Hematopoietic multipotent progenitor cell treated with erythropoietin and hydrocortisone succinate and interleukin-3 and kit ligand, for 6 days (in vitro differentiated cells): ENCODE measurements at regions not wholly inside any gene's neighbourhood (a gene's known extent, or its start where the extent isn't known, plus 50 kb on each side); places are given as distances from the start of the nearest gene placed in this dataset.

Experiments used
- DNase-seq: peaks from one replicate; pipeline ENCODE4 v3.0.0-alpha.2; 2015

DNA sequence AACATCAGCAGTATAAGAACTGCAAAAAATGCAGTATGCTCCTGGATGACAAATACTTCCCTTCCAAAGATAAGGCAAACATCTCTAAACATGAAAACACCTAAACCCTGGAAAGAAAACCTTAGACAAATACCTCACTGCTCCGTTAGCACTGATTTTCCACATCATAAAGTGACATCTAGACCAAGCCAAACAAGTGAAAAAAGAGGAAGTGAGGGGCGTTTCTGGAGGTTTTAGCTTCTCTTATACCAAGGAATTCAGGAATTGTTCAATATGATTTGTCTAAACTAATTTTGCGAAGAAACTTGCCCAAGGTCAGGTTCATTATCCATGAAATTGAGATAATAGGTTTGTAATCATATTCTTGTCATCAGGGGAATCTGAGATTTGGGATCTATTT, 279.7 kb downstream of the ADRA2A start:
- no peak for DNase-seq

DNA sequence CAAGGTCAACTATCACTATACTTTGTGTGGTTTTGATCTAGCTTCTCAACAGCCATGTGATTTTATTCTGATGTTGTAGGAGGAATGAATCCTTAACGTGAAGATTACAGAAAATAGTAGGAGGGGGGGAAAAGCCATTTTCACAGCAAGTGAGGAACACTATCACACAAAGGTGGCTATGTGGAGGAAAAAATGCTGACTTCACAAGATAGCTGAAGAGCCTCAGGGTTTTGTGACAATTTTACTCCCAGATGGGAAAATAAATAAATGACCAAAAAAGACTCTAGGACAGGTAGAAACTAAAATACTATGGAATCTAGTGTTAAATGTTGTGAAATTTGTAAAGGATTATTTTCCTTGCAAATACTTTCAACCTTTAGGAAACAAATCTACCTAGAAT, 281.0 kb downstream of the ADRA2A start:
- no peak for DNase-seq

DNA sequence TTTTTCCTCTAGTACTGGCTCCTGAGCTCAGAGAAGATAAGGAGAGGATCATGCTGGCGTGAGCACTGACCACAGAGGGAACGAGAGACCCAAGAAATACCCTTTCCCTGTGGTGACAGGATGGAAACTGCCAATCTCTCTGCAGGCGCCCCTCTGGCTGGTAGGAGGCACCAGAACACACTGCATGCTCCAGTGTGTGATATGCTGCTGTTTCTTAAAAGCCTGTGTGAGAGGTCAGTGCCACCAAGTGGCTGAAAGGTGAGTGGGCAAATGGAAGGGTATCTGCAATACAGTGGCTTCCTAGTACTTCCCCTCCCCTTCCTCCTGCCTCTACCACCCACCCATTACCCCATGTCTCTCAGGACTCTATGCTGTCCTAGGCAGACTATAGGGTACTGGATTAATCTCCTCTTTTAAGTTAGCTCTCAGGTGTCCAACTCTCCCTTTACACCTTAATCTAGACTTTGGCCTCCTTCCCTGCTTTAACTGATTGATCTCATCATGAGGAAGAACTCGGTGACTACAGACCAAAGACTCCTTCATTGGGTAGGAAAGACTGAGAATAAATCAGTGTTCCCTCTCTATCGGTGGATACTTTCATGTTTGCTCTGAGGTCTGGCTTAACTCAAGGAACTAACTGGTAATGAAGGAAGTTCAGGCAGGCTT, 283.6 kb downstream of the ADRA2A start:
- peak; percentile 46 for DNase-seq

- no peak for DNase-seq
These were observed 290.7 kb downstream of the ADRA2A start for GRCh38 chr10:111367531-111367930.

DNA sequence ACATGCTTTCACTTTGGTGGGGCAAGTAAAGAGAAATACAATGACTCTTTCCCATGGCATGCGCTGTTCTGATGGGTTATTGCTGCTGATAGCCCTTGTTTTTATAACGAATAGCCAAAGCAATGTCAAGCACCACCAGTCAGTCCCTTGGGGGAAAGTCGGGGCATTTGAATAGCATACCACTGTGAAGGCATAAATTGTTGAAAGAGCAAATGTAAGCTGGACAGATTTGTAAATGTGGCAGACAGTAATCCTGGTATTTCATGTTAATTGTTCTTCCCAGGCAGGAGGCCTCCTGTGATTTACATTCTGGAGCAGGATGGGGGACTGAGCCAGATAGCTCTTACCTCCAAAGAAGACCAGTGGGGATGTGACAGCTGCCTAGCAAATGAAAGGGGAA, 293.3 kb downstream of the ADRA2A start:
- no peak for DNase-seq

DNA sequence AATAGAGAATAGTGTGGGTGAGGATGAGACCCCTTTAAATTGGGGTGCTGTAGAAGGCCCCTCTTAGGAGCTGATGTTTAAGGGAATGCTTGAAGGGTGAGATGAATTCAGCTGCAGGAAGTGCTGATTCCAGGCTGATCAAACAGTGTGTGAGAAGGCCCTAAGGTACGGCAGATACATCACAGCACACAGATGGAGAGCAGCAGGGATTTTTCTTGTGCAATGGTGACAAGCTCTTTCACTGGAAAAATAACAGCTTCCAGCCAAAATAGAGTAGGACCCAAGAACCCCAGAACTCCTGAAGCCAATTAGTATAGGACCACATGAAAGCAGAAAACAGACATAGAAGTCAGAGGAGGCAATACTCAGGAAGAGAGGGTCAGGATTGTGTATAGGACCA, 296.9 kb downstream of the ADRA2A start:
- no peak for DNase-seq

DNA sequence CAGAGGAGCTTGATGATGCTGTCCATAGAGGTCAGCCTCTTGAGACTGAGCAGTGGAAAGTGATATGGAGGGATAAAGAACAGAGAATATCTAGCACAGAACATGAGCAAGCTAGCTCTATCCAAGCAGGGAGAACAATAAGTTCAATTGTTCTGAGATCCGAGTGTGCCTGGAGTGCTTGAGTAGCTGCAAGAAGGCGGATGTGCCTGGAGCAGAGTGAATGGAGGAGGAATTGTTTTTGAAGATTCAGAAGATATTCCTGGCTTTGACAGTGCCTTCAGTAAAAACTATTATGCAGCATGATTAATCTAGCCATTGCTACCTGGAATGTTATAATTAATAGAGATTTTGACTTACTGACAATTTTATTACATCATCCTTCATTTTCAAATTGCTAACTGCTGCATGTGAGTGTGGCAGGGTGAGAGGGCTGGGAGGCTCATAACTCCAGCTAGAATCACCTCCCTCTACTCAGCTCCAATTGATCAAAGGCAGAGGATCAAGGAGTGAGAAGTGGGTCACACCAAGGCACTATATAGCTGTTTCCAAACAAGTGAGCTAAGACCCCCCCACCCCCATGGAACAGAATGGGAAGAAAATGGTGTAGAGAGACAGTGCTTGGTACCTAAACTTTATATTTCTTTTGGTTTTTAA, 302.8 kb downstream of the ADRA2A start:
- no peak for DNase-seq

DNA sequence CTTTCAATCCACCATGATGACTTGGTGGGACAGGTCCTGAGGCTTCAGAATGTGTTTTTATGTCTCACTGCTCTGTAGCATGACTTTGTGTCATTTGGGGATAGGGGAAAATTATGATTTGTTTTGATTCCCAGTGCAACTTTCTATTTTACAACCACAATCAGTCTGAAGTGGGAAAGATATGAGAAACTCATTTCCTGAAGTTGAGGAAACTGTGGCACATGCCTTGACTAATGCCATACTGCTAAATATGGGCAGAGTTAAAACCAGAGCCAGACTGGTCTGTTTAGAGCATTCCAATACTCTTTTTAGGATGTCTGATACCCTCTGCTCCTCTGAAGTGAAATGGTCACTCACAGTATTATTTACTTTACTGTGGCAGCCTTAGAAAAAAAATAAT, 307.7 kb downstream of the ADRA2A start:
- DNase-seq = no peak

DNA sequence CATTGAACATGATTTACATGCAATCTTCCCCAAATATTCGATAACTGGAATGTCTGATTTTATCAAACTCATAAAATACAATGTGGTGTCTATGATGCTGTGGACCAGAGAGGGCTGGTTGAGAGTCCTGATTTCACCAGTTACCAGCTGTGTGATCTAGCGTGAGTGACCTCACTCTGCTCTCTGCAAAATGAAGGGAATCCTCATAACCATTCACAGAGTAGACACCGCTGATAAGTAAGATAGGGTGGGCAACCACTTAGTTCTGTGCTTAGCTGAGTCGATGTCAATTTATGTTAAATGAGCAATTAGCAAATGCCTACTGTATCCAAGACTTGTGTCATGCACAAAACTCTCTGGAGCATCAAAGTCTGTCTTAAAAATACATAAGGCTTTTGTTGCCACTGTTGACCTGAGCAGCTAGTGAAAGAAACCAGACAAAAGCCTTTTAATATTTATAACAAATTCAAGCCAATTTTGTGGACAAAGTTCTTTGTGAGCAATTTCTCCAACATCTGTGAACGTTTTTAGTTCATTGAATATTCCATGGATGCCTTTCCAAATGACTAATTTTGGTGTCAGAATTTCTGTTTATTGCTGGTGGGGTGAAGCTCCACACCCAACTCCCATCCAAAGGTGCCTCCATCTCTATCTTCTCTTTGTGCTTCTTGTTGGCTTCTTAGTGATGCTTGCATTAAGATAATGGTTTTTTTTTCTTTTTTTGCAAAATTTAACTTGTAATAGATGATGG, 314.2 kb downstream of the ADRA2A start:
- DNase-seq = no peak

- no peak for DNase-seq
These were observed 315.3 kb downstream of the ADRA2A start for GRCh38 chr10:111392159-111392558.

- DNase-seq = no peak
These were observed 316.1 kb downstream of the ADRA2A start for GRCh38 chr10:111392910-111393309.

DNA sequence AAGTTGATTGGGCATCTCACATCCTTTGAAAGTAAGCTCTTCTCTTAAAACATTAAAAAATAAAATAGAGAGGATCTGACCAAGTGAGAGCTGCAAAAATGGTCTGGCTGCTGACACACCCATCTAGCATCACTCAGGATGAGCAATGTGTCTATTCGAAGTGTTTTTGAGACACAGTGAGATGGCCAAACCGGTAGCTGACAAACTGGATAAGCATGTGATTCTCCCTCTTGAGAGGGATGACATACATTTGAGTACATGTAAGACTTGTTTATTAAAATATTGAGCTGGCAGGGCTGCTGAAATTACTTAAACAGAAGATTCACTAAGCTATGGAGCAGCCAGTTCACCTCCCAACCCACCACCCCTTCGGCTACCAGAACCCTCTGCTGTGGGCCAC, 333.9 kb downstream of the ADRA2A start:
- no peak for DNase-seq

DNA sequence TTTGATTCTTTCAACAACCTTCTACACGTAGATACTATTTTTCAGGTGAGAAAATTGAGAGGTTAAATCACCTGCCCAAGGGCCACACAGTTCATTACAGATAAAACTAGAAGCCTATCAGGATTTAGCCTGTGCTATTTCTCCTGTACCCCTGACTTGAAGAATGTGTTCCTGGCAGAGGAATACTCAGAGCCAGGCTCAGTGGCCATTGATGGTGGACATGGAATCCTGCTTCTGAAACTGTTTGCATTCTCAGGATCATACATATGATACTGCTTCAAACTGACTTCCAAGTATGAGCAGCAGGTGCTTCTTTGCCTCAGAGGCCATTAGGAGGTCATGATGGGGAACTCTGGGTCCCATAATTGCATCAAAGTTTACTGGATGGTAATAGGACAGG, 348.6 kb downstream of the ADRA2A start:
- no peak for DNase-seq

DNA sequence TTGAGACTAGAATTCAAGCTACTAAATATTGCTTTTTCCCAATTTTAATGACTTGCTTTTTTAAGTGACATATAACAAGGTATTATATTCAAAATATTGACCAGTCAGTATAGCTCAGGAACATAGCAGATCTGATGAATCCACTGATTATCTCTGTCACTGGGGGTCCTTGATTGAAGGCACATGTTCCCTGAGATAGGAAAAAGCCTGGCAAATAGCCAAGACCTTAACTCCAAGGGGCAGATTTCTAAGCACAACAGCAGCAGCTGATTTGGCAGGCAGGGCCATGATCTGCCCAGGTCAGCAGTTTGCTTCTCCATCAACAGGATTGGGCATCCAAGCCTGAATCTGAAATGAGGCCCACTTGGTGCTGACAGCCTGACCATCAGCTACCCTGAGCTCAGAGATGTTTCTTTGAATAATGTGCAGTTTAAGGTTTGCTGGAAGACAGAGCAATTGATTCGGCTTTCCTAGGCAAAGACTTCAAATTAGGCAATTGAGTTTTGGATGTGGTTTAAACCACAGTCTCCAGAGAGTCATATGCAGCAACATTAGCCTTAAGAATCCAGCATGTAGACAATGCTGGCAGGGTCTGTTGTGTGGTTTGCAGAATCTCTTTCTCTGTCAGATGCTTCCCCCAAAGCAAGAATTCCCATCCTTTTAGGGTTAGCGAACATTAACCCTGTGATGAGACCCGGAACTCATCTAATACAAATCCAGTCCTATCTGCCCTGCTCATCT, 352.6 kb downstream of the ADRA2A start:
- no peak for DNase-seq

DNA sequence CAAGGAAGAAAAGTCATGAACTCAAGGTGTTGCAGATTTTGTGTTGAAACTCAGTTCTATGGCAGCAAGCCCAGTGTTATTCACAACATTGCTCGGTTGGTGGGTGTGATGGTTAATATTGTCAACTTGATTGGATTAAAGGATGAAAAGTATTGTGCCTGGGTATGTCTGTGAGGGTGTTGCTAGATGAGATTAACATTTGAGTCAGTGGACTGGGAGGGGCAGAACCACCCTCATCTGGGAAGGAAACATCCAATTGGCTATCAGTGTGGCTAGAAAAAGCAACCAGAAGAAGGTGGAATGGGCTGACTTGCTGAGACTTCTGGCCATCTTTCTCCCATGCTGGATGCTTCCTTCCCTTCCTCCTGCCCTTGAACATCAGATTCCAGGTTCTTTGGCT, 353.2 kb downstream of the ADRA2A start:
- DNase-seq = no peak

GRCh38 chr10:111432588-111432987, 355.8 kb downstream of the ADRA2A start:
- DNase-seq = no peak

GRCh38 chr10:111435871-111436270, 359.0 kb downstream of the ADRA2A start:
- no peak for DNase-seq

DNA sequence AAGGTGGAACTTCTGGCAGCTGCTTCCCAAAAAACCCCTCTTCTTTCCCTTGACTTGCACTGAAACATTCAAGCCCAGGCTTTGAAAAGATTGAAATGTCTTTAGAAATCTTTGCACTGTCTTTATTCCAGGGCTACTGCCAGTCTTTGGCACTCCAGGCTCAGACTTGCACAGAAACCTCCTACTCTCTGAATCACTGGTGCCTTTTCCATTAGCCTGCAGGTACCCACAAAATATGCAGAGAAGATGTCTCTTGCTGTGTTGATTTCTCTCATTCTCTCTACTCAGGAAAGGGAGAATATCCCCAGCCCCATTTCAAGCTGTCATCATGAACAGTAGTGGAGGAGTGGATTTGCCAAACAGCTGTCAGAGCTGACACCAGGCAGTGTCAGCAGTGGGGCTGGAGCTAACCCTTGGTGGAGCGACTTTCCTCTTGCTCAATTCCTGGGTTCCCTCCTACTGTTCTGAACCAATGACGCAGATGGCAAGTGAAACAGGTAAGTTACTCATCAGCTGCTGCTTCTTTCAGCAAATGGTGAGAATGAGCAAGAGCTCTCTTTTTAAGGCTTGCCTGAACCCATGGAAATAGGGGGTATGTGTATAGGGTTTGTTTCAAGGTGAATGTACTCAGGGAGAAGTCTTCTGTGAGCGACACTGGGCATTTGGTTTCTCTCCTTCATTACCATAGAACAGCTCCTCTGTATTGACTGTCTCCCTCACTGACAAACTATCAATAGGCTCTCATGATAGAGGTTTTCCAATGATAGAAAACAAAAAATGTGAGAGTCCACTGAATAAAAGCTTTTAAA, 362.4 kb downstream of the ADRA2A start:
- no peak for DNase-seq

- DNase-seq = no peak
These were observed 363.7 kb downstream of the ADRA2A start for GRCh38 chr10:111440501-111440900.

DNA sequence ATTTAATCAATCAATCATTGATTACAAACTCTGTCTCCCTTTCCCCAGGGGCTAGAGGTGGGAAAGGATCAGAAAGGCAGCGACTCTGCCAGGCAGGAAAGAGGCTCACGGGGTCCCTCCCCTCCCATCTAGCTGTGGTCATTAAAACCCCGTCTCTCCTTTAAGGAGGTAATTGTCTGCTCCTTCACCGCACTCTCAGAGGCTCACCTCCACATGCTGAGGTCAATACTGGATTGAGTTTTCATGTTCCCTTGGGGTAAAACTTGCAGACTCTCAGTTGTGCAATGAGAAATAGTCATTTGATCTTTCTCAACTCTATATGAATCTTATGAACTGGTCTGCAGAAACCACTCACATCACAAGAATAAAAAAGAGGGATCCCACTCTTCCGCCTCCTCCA, 368.8 kb downstream of the ADRA2A start:
- DNase-seq = no peak

DNA sequence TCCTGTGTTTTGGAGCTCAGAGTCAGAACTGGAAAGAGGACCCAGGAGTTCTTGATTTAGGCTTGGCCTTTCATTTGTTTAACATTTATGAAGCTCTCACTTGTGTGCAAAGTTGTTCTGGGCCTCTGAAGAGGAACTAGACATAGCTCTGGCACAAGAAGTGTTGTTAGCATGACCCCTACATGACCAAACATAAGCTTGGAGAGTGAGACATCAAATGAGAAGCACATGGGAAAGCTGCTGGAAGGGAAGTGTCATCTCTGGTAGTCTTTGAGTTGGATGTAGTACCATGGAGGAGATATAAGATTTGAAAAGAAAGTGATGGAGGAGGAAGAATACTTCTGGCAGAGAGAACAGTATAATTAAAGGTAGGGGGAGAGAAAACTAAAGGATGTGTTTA, 370.1 kb downstream of the ADRA2A start:
- no peak for DNase-seq

DNA sequence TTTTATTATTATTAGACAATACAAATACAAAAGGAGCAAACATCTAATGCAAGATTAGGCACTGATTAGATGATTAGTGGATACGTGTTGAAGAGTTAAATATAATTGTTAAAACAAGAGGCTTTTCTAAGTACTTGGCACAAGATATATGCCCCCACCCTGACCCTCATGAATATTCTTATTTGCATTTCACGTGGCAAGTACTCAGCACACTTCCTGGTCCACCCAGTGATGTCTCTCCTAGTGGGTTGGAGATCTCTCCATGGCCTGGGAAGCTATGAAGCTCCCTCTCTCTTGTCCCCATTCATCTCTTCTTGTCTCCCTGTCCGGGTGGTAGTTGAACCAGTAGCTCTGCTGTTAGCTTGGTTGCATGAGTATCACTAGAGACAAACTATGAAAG, 375.3 kb downstream of the ADRA2A start:
- DNase-seq = no peak
